Osteoblast (primary cell): ENCODE measurements at regions not wholly inside any gene's neighbourhood (a gene's known extent, or its start where the extent isn't known, plus 50 kb on each side); places are given as distances from the start of the nearest gene placed in this dataset.

Experiments used
- DNase-seq: peaks from one replicate; pipeline ENCODE4 v3.0.0; 2011; ENCODE audit warnings: low spot score, mixed read lengths; ENCODE audit not compliant: insufficient read length; ENCODE audit errors: missing footprints
- H2AFZ ChIP-seq: 2 replicates; pipeline ENCODE4 v1.6.0; 2011; ENCODE audit warnings: mild to moderate bottlenecking, low read length
- H3K27ac ChIP-seq: 2 replicates; pipeline ENCODE4 v1.5.1; 2011; ENCODE audit warnings: mild to moderate bottlenecking, low read depth, low read length, moderate library complexity
- H3K27me3 ChIP-seq: 2 replicates; pipeline ENCODE4 v1.6.0; 2012; ENCODE audit warnings: mild to moderate bottlenecking, control low read depth, inconsistent platforms, low read length, moderate library complexity; ENCODE audit not compliant: insufficient read depth
- H3K36me3 ChIP-seq: 2 replicates; pipeline ENCODE4 v1.5.1; 2011; ENCODE audit warnings: mild to moderate bottlenecking, low read length, control low read depth, moderate library complexity; ENCODE audit not compliant: insufficient read depth
- H3K4me1 ChIP-seq: 2 replicates; pipeline ENCODE4 v1.5.1; 2011; ENCODE audit warnings: mild to moderate bottlenecking, low read length, control low read depth, moderate library complexity; ENCODE audit not compliant: insufficient read depth
- H3K4me2 ChIP-seq: 2 replicates; pipeline ENCODE4 v1.6.0; 2011; ENCODE audit warnings: mild to moderate bottlenecking, low read length; ENCODE audit not compliant: insufficient read depth
- H3K4me3 ChIP-seq: fragments of 200-600 bp; sonication (generic); 3 replicates; pipeline ENCODE4 v1.5.1; 2012; ENCODE audit warnings: mild to moderate bottlenecking, low read length, inconsistent platforms; ENCODE audit not compliant: insufficient read depth
- H3K79me2 ChIP-seq: 2 replicates; pipeline ENCODE4 v1.6.0; 2012; ENCODE audit warnings: mild to moderate bottlenecking, low read length, control low read depth, inconsistent platforms; ENCODE audit not compliant: insufficient read depth
- H3K9me3 ChIP-seq: 2 replicates; pipeline ENCODE4 v1.5.1; 2011; ENCODE audit warnings: low read depth, low read length, control low read depth
- H4K20me1 ChIP-seq: 2 replicates; pipeline ENCODE4 v1.6.0; 2012; ENCODE audit warnings: mild to moderate bottlenecking, low read length, control low read depth; ENCODE audit not compliant: insufficient read depth
- TF ChIP-seq, protein P1 (sequence below): IDR thresholded peaks from 2 replicates; pipeline ENCODE4 v1.5.1; 2011; ENCODE audit warnings: mild to moderate bottlenecking, low read depth, low read length, moderate library complexity; ENCODE audit errors: extremely low read depth

DNA sequence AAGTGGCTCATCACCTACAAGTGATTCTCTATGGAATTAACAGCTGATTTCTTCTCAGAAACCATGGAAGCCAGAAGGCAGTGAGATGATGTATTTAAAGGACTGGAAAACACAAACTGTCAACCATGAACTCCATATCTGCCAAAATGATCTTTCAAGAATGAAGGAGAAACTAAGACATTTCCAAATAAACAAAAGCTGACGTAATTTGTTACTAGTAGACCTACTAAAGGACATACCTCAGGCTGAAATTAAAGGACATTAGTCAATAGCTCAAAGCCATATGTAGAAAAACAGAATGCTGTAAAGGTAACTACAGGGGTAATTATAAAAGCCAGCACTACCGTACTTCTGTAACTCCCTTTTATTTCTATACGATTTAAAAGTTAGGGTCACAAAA, 129.4 kb upstream of the TMEM45B start:
- Histone ChIP-seq H3K4me2 (no peak overlapping the region), H3K9me3 (no peaks in the 10 kb centered on the region), H3K79me2 (no peaks in the 10 kb centered on the region), H3K27ac (no peak overlapping the region), H2AFZ (no peak overlapping the region), H3K4me1 (no peaks in the 10 kb centered on the region), H3K36me3 (no peaks in the 10 kb centered on the region), H3K27me3 (peaks cover 8% of the 10 kb centered on the region), H4K20me1 (no peaks in the 10 kb centered on the region), H3K4me3 (no peak overlapping the region)
- TF ChIP-seq, protein P1, sequence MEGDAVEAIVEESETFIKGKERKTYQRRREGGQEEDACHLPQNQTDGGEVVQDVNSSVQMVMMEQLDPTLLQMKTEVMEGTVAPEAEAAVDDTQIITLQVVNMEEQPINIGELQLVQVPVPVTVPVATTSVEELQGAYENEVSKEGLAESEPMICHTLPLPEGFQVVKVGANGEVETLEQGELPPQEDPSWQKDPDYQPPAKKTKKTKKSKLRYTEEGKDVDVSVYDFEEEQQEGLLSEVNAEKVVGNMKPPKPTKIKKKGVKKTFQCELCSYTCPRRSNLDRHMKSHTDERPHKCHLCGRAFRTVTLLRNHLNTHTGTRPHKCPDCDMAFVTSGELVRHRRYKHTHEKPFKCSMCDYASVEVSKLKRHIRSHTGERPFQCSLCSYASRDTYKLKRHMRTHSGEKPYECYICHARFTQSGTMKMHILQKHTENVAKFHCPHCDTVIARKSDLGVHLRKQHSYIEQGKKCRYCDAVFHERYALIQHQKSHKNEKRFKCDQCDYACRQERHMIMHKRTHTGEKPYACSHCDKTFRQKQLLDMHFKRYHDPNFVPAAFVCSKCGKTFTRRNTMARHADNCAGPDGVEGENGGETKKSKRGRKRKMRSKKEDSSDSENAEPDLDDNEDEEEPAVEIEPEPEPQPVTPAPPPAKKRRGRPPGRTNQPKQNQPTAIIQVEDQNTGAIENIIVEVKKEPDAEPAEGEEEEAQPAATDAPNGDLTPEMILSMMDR, result no peak
- DNase-seq, result no peak

DNA sequence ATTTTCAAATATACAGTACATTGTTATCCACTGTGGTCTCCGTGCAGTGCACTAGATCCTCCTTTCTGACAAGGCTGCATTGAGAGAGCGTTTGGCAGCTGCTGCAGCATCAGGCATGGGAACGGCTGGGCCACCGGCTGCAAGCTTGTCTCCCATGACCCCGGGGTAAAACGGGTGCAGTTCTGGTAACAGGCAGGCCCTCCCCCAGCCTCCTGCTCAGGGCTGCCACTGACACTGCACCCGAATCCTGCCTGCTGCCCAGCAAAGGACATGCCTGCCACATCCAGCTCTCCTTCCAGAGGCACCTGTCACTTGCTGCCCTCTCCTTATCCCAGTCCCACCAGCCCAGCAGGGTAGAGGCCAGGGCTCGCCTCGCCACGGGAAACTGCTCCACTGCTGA, 124.5 kb upstream of the TMEM45B start:
- no peaks in the 10 kb centered on the region for H3K4me1 ChIP-seq
- H3K79me2 ChIP-seq, result no peaks in the 10 kb centered on the region
- H3K27ac ChIP-seq, result no peak overlapping the region
- TF ChIP-seq, protein P1, result no peak
- no peak overlapping the region for H2AFZ ChIP-seq
- no peak overlapping the region for H3K4me2 ChIP-seq
- H3K4me3 ChIP-seq, result no peak overlapping the region
- no peak for DNase-seq
- peaks cover 3% of the 10 kb centered on the region for H3K27me3 ChIP-seq
- no peaks in the 10 kb centered on the region for H4K20me1 ChIP-seq
- no peaks in the 10 kb centered on the region for H3K36me3 ChIP-seq
- H3K9me3 ChIP-seq, result no peaks in the 10 kb centered on the region

DNA sequence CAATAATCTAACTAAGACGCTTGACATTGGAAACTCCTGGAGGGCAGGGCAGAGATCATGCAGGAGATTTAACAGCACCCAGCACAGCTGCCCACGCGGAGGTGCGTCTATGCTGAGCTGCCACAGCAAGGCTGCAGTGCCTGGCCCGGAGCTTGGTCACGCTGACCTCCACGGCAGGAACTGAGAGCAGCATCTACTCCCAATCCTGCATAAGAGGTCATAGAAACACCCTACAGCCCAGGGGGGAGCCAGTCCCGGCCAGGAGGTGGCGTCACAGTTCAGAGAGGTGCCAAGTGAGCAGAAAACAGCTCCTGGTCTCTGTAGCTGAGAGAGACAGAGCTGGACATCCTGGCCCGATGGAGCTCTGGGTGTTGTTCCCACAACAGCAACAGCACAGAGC, 121.1 kb upstream of the TMEM45B start:
- DNase-seq, result peak; percentile 73
- Histone ChIP-seq H3K4me2 (no peak overlapping the region), H4K20me1 (no peaks in the 10 kb centered on the region), H3K4me3 (no peak overlapping the region), H3K9me3 (no peaks in the 10 kb centered on the region), H3K79me2 (no peaks in the 10 kb centered on the region), H2AFZ (no peak overlapping the region), H3K27me3 (peaks cover 15% of the 10 kb centered on the region), H3K27ac (no peak overlapping the region), H3K4me1 (no peaks in the 10 kb centered on the region), H3K36me3 (no peaks in the 10 kb centered on the region)
- TF ChIP-seq, protein P1, result peak; percentile 5

DNA sequence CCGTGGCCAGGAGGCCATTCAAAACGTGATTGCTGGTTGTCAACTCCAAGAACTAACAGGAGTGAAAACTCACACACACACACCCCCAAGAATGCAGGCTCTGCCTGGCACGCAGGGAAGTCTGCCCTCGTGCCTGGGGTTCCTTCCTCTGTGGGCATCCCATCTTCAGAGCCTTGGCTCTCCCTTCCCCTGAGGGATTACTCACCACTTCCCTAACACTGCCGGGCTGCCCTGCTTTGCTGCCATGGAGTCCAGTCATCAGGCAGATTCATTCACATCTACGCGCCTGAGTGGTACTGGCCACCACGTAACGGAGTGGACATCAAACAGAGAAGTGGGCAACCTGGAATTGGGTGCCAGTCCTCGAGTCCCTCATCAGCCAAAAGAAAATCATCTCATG, 120.7 kb upstream of the TMEM45B start:
- H3K4me2 ChIP-seq, result no peak overlapping the region
- no peaks in the 10 kb centered on the region for H3K79me2 ChIP-seq
- H3K4me1 ChIP-seq, result no peaks in the 10 kb centered on the region
- peak; percentile 46 for DNase-seq
- H3K27me3 ChIP-seq, result peaks cover 16% of the 10 kb centered on the region
- no peak overlapping the region for H2AFZ ChIP-seq
- no peaks in the 10 kb centered on the region for H3K36me3 ChIP-seq
- H4K20me1 ChIP-seq, result no peaks in the 10 kb centered on the region
- no peaks in the 10 kb centered on the region for H3K9me3 ChIP-seq
- no peak overlapping the region for H3K27ac ChIP-seq
- H3K4me3 ChIP-seq, result no peak overlapping the region
- TF ChIP-seq, protein P1, result no peak
